Ovary (tissue), 7 donors: ENCODE measurements at regions not wholly inside any gene's neighbourhood (a gene's known extent, or its start where the extent isn't known, plus 50 kb on each side); places are given as distances from the start of the nearest gene placed in this dataset.

Experiments used
- DNase-seq, 5 donors: peaks; one replicate each; pipeline ENCODE4 v3.0.0-alpha.2; 2019 to 2020
- H3K27ac ChIP-seq, 2 donors: fragments of 200-600 bp; one replicate each; pipeline versions ENCODE4 v1.5.1 to v1.8.0; 2019 to 2022
- H3K27me3 ChIP-seq: fragments of 200-600 bp; one replicate; pipeline ENCODE4 v1.8.0; 2022
- H3K36me3 ChIP-seq: fragments of 200-600 bp; sonication (generic); one replicate; pipeline ENCODE4 v1.5.1; 2019
- H3K4me1 ChIP-seq: one replicate; pipeline ENCODE4 v1.8.1; 2013; ENCODE audit warnings: mild to moderate bottlenecking, moderate library complexity; ENCODE audit not compliant: insufficient read depth
- H3K4me3 ChIP-seq: fragments of 200-600 bp; sonication (generic); one replicate; pipeline ENCODE4 v1.5.1; 2017
- H3K9me3 ChIP-seq, 2 donors: fragments of 200-600 bp in 1 of 2; sonication (generic) in 1 of 2; one replicate each; pipeline versions ENCODE4 v1.5.1 to v1.8.1; 2013 to 2019; ENCODE audit warnings: mild to moderate bottlenecking in 1 of 2, moderate library complexity in 1 of 2
- CTCF ChIP-seq, 3 donors: fragments of 450-650 bp in 2 of 3; fragments of 200-600 bp in 1 of 3; IDR thresholded peaks; one replicate each; pipeline versions ENCODE4 v1.5.1 to v1.8.0; 2016 to 2022; ENCODE audit warnings: antibody characterized with exemption in 3 of 3, mild to moderate bottlenecking in 1 of 3
- EP300 ChIP-seq: sonication (generic); formaldehyde crosslinking; IDR thresholded peaks from one replicate; pipeline ENCODE4 v1.6.1; 2017; ENCODE audit warnings: antibody characterized with exemption
- POLR2A ChIP-seq: fragments of 450-650 bp; IDR thresholded peaks from one replicate; pipeline ENCODE4 v1.6.1; 2017; ENCODE audit warnings: antibody characterized with exemption, mild to moderate bottlenecking, moderate library complexity
- WGBS, 3 donors: extraction: QIAGEN DNeasy Blood & Tissue Kit in 1 of 3; methylation state at CpG; one replicate each; pipeline versions ENCODE4 v1.1.5 to v1.1.7; 2013 to 2017; 5-methylcytosine and 5-hydroxymethylcytosine counted together
- intact Hi-C, 4 donors: fragments of 100-400 bp; cut with DNase I; formaldehyde crosslinking; loops; one replicate each; pipeline versions ENCODE4 v1.11.0 to v1.15.1; 2022 to 2023
- donor health status: DM: no; HTN: no; CAD: no; lungs with moderate emphysema.
- donor health status: DM: no; HTN: no; CAD: no.
- donor health status: Bipolar disorder and iron deficiency.
- donor health status: DM: no; HTN: no; CAD: no.
- donor health status: DM: yes; HTN: yes; CAD: no.

- Histone ChIP-seq H3K27ac (no peak overlapping the region), H3K4me1 (no peaks in the 10 kb centered on the region), H3K9me3 (no peaks in the 10 kb centered on the region), H3K4me3 (no peak overlapping the region), H3K36me3 (no peaks in the 10 kb centered on the region), H3K27me3 (no peaks in the 10 kb centered on the region)
- intact Hi-C loops: no loop called here
- TF ChIP-seq CTCF (IDR thresholded peaks at IDR 0.05) (no peak), EP300 (no peak), POLR2A (no peak)
- DNase-seq: no peak
- WGBS, 3 donors: 66 to 87% (median 74%) methylated on average over 2 of the region's 2 CpGs
Observed at GRCh38 chr5:97888439-97888838, 705.4 kb upstream of the RIOK2 start.

GRCh38 chr5:97891971-97892370, 708.9 kb upstream of the RIOK2 start:
- Histone ChIP-seq H3K9me3 (no peaks in the 10 kb centered on the region), H3K27ac (no peak overlapping the region), H3K36me3 (no peaks in the 10 kb centered on the region), H3K27me3 (no peaks in the 10 kb centered on the region), H3K4me3 (no peak overlapping the region), H3K4me1 (no peaks in the 10 kb centered on the region)
- TF ChIP-seq CTCF (IDR thresholded peaks at IDR 0.05) (no peak), EP300 (no peak), POLR2A (no peak)
- DNase-seq: no peak
- intact Hi-C loops: no loop called here

GRCh38 chr5:97903742-97904141, 720.7 kb upstream of the RIOK2 start:
- no peak overlapping the region for H3K27ac ChIP-seq
- no peaks in the 10 kb centered on the region for H3K4me1 ChIP-seq
- DNase-seq: no peak
- H3K27me3 ChIP-seq: no peaks in the 10 kb centered on the region
- WGBS, 3 donors: 80 to 85% (median 83%) methylated on average over 2 of the region's 2 CpGs
- no peaks in the 10 kb centered on the region for H3K9me3 ChIP-seq
- no peak for TF ChIP-seq POLR2A
- no peak for TF ChIP-seq EP300
- TF ChIP-seq CTCF (IDR thresholded peaks at IDR 0.05): no peak
- no peaks in the 10 kb centered on the region for H3K36me3 ChIP-seq
- intact Hi-C loops: no loop called here
- H3K4me3 ChIP-seq: no peak overlapping the region

- Histone ChIP-seq H3K27ac (no peak overlapping the region), H3K36me3 (no peaks in the 10 kb centered on the region), H3K4me1 (no peaks in the 10 kb centered on the region), H3K9me3 (no peaks in the 10 kb centered on the region), H3K4me3 (no peak overlapping the region), H3K27me3 (no peaks in the 10 kb centered on the region)
- TF ChIP-seq EP300: no peak
- TF ChIP-seq CTCF (IDR thresholded peaks at IDR 0.05): no peak
- TF ChIP-seq POLR2A: no peak
- no peak for DNase-seq
- intact Hi-C loops: no loop called here
- WGBS, 3 donors: 76 to 82% (median 82%) methylated on average over 3 of the region's 3 CpGs
Observed at GRCh38 chr5:97906135-97906534, 723.1 kb upstream of the RIOK2 start.
